CD14-positive monocyte (primary cell): ENCODE measurements at regions not wholly inside any gene's neighbourhood (a gene's known extent, or its start where the extent isn't known, plus 50 kb on each side); places are given as distances from the start of the nearest gene placed in this dataset.

Experiments used
- DNase-seq, 3 donors: peaks; one replicate each; pipeline ENCODE4 v3.0.0-alpha.2; 2011 to 2022
- H2AFZ ChIP-seq: 2 replicates; pipeline ENCODE4 v1.6.0; 2012; ENCODE audit warnings: mild to moderate bottlenecking, low read depth, low read length, inconsistent platforms; ENCODE audit not compliant: insufficient read depth, poor library complexity, severe bottlenecking
- H3K27ac ChIP-seq, 2 donors: 1 replicate in 1 of 2; 2 replicates in 1 of 2; pipeline ENCODE4 v1.5.1; 2012 to 2013; ENCODE audit warnings: low read length in 2 of 2, control low read depth in 1 of 2, inconsistent platforms in 1 of 2, low read depth in 1 of 2, mild to moderate bottlenecking in 1 of 2
- H3K27me3 ChIP-seq, 2 donors: one replicate each; pipeline versions ENCODE4 v1.6.0 to v1.6.1; 2011 to 2013; ENCODE audit warnings: low read length in 2 of 2; ENCODE audit not compliant: control insufficient read depth in 2 of 2, insufficient read depth in 2 of 2
- H3K36me3 ChIP-seq, 2 donors: replicated peaks in 1 of 2; 1 replicate in 1 of 2; 2 replicates in 1 of 2; pipeline versions ENCODE4 v1.5.1 to v1.6.1; 2012 to 2013; ENCODE audit warnings: low read length in 2 of 2, control low read depth in 1 of 2, inconsistent platforms in 1 of 2, mild to moderate bottlenecking in 1 of 2; ENCODE audit not compliant: insufficient read depth in 2 of 2, control insufficient read depth in 1 of 2
- H3K4me1 ChIP-seq, 2 donors: 1 replicate in 1 of 2; 2 replicates in 1 of 2; pipeline versions ENCODE4 v1.5.1 to v1.6.1; 2012 to 2013; ENCODE audit warnings: low read length in 2 of 2, control low read depth in 1 of 2, inconsistent platforms in 1 of 2, mild to moderate bottlenecking in 1 of 2, moderate library complexity in 1 of 2; ENCODE audit not compliant: insufficient read depth in 2 of 2, control insufficient read depth in 1 of 2
- H3K4me2 ChIP-seq: replicated peaks from 2 replicates; pipeline ENCODE3; 2012; ENCODE audit warnings: low read length, moderate library complexity, mild to moderate bottlenecking; ENCODE audit not compliant: poor library complexity, severe bottlenecking; ENCODE audit errors: extremely low read depth
- H3K4me3 ChIP-seq, 3 experiments: fragments of 200-600 bp in 1 of 3; sonication (generic) in 1 of 3; replicated peaks in 1 of 3; 1 replicate in 2 of 3; 2 replicates in 1 of 3; pipeline ENCODE4 v1.5.1; 2011 to 2013; ENCODE audit warnings: low read length in 3 of 3, mild to moderate bottlenecking in 3 of 3, control low read depth in 2 of 3, low read depth in 2 of 3, inconsistent platforms in 1 of 3, moderate library complexity in 1 of 3
- H3K79me2 ChIP-seq: 2 replicates; pipeline ENCODE4 v1.6.0; 2012; ENCODE audit warnings: mild to moderate bottlenecking, control low read depth, inconsistent platforms, low read length, moderate library complexity; ENCODE audit not compliant: insufficient read depth
- H3K9ac ChIP-seq: 2 replicates; pipeline ENCODE4 v1.6.0; 2017; ENCODE audit warnings: low read length, mild to moderate bottlenecking; ENCODE audit not compliant: insufficient read depth, poor library complexity, severe bottlenecking
- H3K9me3 ChIP-seq, 2 donors: replicated peaks in 1 of 2; 1 replicate in 1 of 2; 2 replicates in 1 of 2; pipeline versions ENCODE4 v1.5.1 to v1.6.1; 2012 to 2013; ENCODE audit warnings: low read length in 2 of 2, control low read depth in 1 of 2; ENCODE audit not compliant: control insufficient read depth in 1 of 2, insufficient read depth in 1 of 2
- H4K20me1 ChIP-seq: 2 replicates; pipeline ENCODE4 v1.6.0; 2012; ENCODE audit warnings: mild to moderate bottlenecking, low read length, control low read depth, moderate library complexity; ENCODE audit not compliant: insufficient read depth
- H3K27ac Mint-ChIP-seq, 7 donors: one replicate each; pipeline ENCODE4 v1.8.0; 2020; ENCODE audit warnings: mild to moderate bottlenecking in 7 of 7, mixed read lengths in 7 of 7, moderate library complexity in 6 of 7, inconsistent platforms in 2 of 7
- H3K27me3 Mint-ChIP-seq, 3 donors: one replicate each; pipeline ENCODE4 v1.8.0; 2021 to 2022; ENCODE audit warnings: low read depth in 3 of 3, mild to moderate bottlenecking in 3 of 3, mixed read lengths in 3 of 3, moderate library complexity in 3 of 3, inconsistent platforms in 1 of 3
- H3K36me3 Mint-ChIP-seq, 2 donors: one replicate each; pipeline ENCODE4 v1.8.0; 2020; ENCODE audit warnings: mixed read lengths in 2 of 2, inconsistent platforms in 1 of 2, mild to moderate bottlenecking in 1 of 2
- H3K4me1 Mint-ChIP-seq: one replicate; pipeline ENCODE4 v1.8.0; 2020; ENCODE audit warnings: mild to moderate bottlenecking, mixed read lengths
- H3K4me3 Mint-ChIP-seq, 2 donors: one replicate each; pipeline ENCODE4 v1.8.0; 2020; ENCODE audit warnings: mild to moderate bottlenecking in 2 of 2, mixed read lengths in 2 of 2, moderate library complexity in 1 of 2
- H3K9me3 Mint-ChIP-seq, 7 donors: one replicate each; pipeline ENCODE4 v1.8.0; 2020 to 2022; ENCODE audit warnings: mixed read lengths in 7 of 7, mild to moderate bottlenecking in 6 of 7, moderate library complexity in 6 of 7, inconsistent platforms in 2 of 7
- CTCF ChIP-seq: fragments of 200-600 bp; IDR thresholded peaks from one replicate; pipeline ENCODE4 v1.8.0; 2022; ENCODE audit warnings: antibody characterized with exemption, mild to moderate bottlenecking
- WGBS: methylation state at CpG from one replicate; pipeline ENCODE4 v1.1.5; 2013; ENCODE audit warnings: missing lambda C conversion rate; ENCODE audit not compliant: insufficient coverage; 5-methylcytosine and 5-hydroxymethylcytosine counted together
- intact Hi-C, 2 donors: fragments of 100-400 bp; cut with micrococcal nuclease; formaldehyde crosslinking; loops; one replicate each; pipeline versions ENCODE4 v1.15.0 to v1.15.1; 2023

DNA sequence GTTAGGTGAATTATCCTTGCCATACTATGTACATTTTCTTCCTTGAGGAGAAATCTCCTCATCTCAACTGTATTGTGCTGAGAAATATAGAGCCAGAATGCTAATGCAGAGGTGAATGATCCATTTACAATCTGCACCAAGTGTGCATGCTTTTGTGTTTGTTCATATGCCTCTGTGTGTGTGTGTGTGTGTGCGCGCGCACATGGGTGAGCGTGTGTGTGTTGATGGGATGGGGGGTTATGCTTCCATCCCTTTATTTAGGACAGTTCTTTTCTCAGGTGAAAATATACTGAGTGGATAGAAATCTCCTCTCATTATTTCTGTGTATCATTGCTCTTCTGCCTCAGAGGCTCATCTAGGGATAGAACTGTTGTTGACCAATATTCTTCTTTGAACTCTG is 626.1 kb downstream of the MCTP2 start:
- Histone ChIP-seq H3K9ac (no peak overlapping the region), H2AFZ (no peak overlapping the region), H3K27ac (no peak overlapping the region), H3K79me2 (no peaks in the 10 kb centered on the region), H3K4me3 (no peak overlapping the region), H3K9me3 (peaks cover 20 to 27% of the 10 kb centered on the region in 2 donors), H3K4me2 (no peak overlapping the region), H4K20me1 (no peaks in the 10 kb centered on the region), H3K27me3 (no peaks in the 10 kb centered on the region), H3K36me3 (no peaks in the 10 kb centered on the region), H3K4me1 (no peaks in the 10 kb centered on the region)
- WGBS: no CpG with 5 or more reads among the region's 4 CpGs
- no peak for DNase-seq
- no peak for TF ChIP-seq CTCF
- H3K9me3 Mint-ChIP-seq: peaks cover 10 to 30% (median 16%) of the 10 kb centered on the region in 7 donors
- peaks cover 0 to 3% (median 0%) of the 10 kb centered on the region in 3 donors for H3K27me3 Mint-ChIP-seq
- intact Hi-C loops: no loop called here
- H3K27ac Mint-ChIP-seq: no peak overlapping the region
- H3K36me3 Mint-ChIP-seq: no peaks in the 10 kb centered on the region
- no peak overlapping the region for H3K4me3 Mint-ChIP-seq
- H3K4me1 Mint-ChIP-seq: no peaks in the 10 kb centered on the region

DNA sequence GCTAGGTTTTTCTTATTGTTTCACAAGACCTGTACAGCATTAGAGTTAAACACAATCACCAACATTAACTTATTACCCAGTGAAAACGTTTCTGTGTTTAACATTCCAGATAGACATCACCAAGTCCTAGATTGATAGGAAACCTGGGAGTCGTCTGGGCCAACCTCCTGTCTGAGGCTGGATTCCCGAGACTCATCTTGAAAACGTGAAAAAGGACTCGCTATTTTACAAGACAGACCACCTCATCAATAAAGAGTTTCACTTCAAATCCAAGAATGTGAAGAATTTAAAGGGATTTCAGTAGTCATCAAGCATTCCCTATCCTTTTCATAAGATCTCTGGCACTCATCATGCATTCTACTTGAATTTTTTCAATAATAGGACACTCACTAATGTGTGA is 626.6 kb downstream of the MCTP2 start:
- WGBS: 40% methylated on average over 1 of the region's 5 CpGs
- no peak overlapping the region for H3K4me3 Mint-ChIP-seq
- no peak overlapping the region for H3K27ac Mint-ChIP-seq
- intact Hi-C loops: no loop called here
- Histone ChIP-seq H3K4me3 (no peak overlapping the region), H3K4me1 (no peaks in the 10 kb centered on the region), H3K9ac (no peak overlapping the region), H3K27ac (no peak overlapping the region), H3K79me2 (no peaks in the 10 kb centered on the region), H3K9me3 (peaks cover 20 to 27% of the 10 kb centered on the region in 2 donors), H3K4me2 (no peak overlapping the region), H4K20me1 (no peaks in the 10 kb centered on the region), H3K36me3 (no peaks in the 10 kb centered on the region), H3K27me3 (no peaks in the 10 kb centered on the region), H2AFZ (no peak overlapping the region)
- no peaks in the 10 kb centered on the region for H3K4me1 Mint-ChIP-seq
- H3K9me3 Mint-ChIP-seq: peaks cover 10 to 30% (median 16%) of the 10 kb centered on the region in 7 donors
- peaks cover 0 to 3% (median 0%) of the 10 kb centered on the region in 3 donors for H3K27me3 Mint-ChIP-seq
- no peak for DNase-seq
- TF ChIP-seq CTCF: no peak
- no peaks in the 10 kb centered on the region for H3K36me3 Mint-ChIP-seq
